SU-DHL-6 (cell line): ENCODE measurements at regions not wholly inside any gene's neighbourhood (a gene's known extent, or its start where the extent isn't known, plus 50 kb on each side); places are given as distances from the start of the nearest gene placed in this dataset.

Experiments used
- H2AFZ ChIP-seq: fragments of 200-600 bp; sonication (generic); 2 replicates; pipeline ENCODE4 v1.6.1; 2014; ENCODE audit warnings: low read depth, mild to moderate bottlenecking, moderate library complexity, mixed read lengths, antibody characterized with exemption, low read length; ENCODE audit not compliant: severe bottlenecking
- H3F3A ChIP-seq: fragments of 200-600 bp; shearing (Covaris generic); 2 replicates; pipeline ENCODE4 v1.6.0; 2016; ENCODE audit warnings: antibody characterized with exemption, mild to moderate bottlenecking; ENCODE audit not compliant: insufficient read depth
- H3K27ac ChIP-seq: fragments of 200-600 bp; sonication (generic); 2 replicates; pipeline ENCODE4 v1.5.1; 2016; ENCODE audit warnings: low read depth, mild to moderate bottlenecking, low read length, moderate library complexity, mixed read lengths
- H3K27me3 ChIP-seq: fragments of 200-600 bp; sonication (generic), shearing (Covaris generic); 2 replicates; pipeline ENCODE4 v1.6.0; 2014; ENCODE audit warnings: mild to moderate bottlenecking, low read length
- H3K36me3 ChIP-seq: fragments of 200-600 bp; sonication (generic); 2 replicates; pipeline ENCODE4 v1.6.1; 2014; ENCODE audit warnings: mild to moderate bottlenecking, low read length, mixed read lengths
- H3K4me2 ChIP-seq: fragments of 300-600, 200-600 bp; shearing (Covaris generic), sonication (generic); 2 replicates; pipeline ENCODE4 v1.6.0; 2014; ENCODE audit warnings: low read length, low read depth, mild to moderate bottlenecking; ENCODE audit not compliant: poor library complexity, severe bottlenecking
- H3K4me3 ChIP-seq: fragments of 200-600 bp; sonication (generic); 2 replicates; pipeline ENCODE4 v1.5.1; 2014; ENCODE audit warnings: antibody characterized with exemption, low read length, mild to moderate bottlenecking, mixed read lengths; ENCODE audit not compliant: insufficient read depth, poor library complexity, severe bottlenecking
- H3K79me2 ChIP-seq: fragments of 200-600 bp; sonication (generic); 2 replicates; pipeline ENCODE4 v1.6.1; 2014; ENCODE audit warnings: mild to moderate bottlenecking, low read length, moderate library complexity; ENCODE audit not compliant: insufficient read depth
- H3K9ac ChIP-seq: fragments of 200-600 bp; sonication (generic); 2 replicates; pipeline ENCODE4 v1.7.0; 2014; ENCODE audit warnings: mild to moderate bottlenecking, low read length
- H3K9me2 ChIP-seq: fragments of 200-600 bp; sonication (generic); replicated peaks from 2 replicates; pipeline ENCODE4 v1.6.1; 2014; ENCODE audit warnings: low read length; ENCODE audit not compliant: insufficient read depth
- H3K9me3 ChIP-seq: fragments of 200-600 bp; sonication (generic); 2 replicates; pipeline ENCODE4 v1.6.1; 2014; ENCODE audit warnings: low read length, mixed read lengths; ENCODE audit not compliant: insufficient read depth
- H4K20me1 ChIP-seq: fragments of 200-600 bp; sonication (generic); 2 replicates; pipeline ENCODE4 v1.6.1; 2014; ENCODE audit warnings: low read depth, mild to moderate bottlenecking, antibody characterized with exemption, low read length, moderate library complexity, mixed read lengths
- EZH2phosphoT487 ChIP-seq: fragments of 200-600 bp; sonication (generic), shearing (Covaris generic); conservative IDR thresholded peaks from 2 replicates; pipeline ENCODE4 v1.6.1; 2018; ENCODE audit warnings: mild to moderate bottlenecking, antibody characterized with exemption, low read length, moderate library complexity, mixed read lengths
- TF ChIP-seq, protein P1 (sequence below): fragments of 200-600 bp; sonication (generic); IDR thresholded peaks from one replicate; pipeline ENCODE4 v1.5.1; 2017; ENCODE audit warnings: antibody characterized with exemption, mild to moderate bottlenecking, low read length, moderate library complexity; ENCODE audit not compliant: insufficient read depth, poor library complexity, severe bottlenecking

DNA sequence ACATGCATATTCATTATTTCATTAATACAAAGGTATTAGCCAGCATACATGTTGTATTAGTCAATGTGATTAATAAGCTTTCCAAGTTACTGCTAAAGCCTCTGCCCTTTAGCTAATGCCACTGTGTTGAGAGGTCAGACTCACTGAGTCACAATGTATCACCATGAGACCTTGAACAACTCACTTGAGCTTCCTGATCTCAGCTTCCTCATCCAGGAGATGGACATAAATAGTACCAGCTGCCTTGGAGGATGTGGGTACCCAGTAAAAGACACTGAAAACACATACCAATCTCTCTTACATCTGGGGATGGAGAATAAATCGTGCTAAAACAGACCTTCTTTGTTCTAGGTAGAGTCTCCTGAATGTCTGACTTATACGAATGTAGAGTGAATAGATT lies 224.6 kb downstream of the EPHA4 start:
- H3F3A ChIP-seq, result no peaks in the 10 kb centered on the region
- no peaks in the 10 kb centered on the region for H3K36me3 ChIP-seq
- no peak for TF ChIP-seq EZH2phosphoT487
- TF ChIP-seq, protein P1, sequence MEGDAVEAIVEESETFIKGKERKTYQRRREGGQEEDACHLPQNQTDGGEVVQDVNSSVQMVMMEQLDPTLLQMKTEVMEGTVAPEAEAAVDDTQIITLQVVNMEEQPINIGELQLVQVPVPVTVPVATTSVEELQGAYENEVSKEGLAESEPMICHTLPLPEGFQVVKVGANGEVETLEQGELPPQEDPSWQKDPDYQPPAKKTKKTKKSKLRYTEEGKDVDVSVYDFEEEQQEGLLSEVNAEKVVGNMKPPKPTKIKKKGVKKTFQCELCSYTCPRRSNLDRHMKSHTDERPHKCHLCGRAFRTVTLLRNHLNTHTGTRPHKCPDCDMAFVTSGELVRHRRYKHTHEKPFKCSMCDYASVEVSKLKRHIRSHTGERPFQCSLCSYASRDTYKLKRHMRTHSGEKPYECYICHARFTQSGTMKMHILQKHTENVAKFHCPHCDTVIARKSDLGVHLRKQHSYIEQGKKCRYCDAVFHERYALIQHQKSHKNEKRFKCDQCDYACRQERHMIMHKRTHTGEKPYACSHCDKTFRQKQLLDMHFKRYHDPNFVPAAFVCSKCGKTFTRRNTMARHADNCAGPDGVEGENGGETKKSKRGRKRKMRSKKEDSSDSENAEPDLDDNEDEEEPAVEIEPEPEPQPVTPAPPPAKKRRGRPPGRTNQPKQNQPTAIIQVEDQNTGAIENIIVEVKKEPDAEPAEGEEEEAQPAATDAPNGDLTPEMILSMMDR, result no peak
- H3K9ac ChIP-seq, result no peak overlapping the region
- H3K27me3 ChIP-seq, result no peaks in the 10 kb centered on the region
- H2AFZ ChIP-seq, result no peak overlapping the region
- no peak overlapping the region for H3K27ac ChIP-seq
- H3K79me2 ChIP-seq, result no peaks in the 10 kb centered on the region
- H3K4me3 ChIP-seq, result no peak overlapping the region
- no peaks in the 10 kb centered on the region for H4K20me1 ChIP-seq
- H3K4me2 ChIP-seq, result no peak overlapping the region
- no peaks in the 10 kb centered on the region for H3K9me3 ChIP-seq
- no peaks in the 10 kb centered on the region for H3K9me2 ChIP-seq

DNA sequence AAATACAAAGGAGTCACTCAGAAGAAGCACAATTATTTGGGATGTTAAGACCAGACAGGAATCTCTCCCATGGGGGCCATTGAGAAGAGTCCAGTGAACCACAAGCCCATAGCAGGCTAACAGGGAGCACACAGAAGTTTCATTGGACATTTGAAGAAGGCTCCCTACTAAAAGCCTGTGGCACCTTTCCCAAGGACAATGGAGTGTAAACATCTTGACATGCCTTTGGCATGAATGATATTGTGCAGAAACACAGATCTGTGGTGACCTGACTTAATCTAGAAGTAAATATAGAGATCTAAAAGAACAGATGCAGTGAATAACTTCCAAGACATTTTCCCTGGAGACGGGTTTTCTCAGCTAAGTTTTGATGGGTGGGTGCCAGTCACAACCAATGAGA lies 221.5 kb downstream of the EPHA4 start:
- TF ChIP-seq EZH2phosphoT487, result no peak
- TF ChIP-seq, protein P1, result no peak

DNA sequence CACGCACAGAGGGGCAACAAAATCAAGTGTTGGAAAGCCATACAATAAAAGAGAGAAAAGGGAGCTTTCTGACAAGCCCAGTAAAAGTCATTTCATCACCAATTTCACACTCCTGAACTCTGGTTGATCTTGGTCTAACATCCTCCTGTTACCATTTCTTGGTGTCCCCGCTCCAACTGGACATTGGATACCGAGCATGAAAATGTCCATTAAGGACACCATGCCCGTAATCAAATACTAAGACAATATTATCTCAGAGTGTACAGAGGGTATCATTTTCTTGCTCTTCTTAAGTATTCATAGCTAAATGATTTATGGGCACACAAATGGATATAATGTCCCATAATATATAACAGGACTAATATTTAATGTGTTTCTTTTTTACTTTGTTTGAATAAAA lies 218.9 kb downstream of the EPHA4 start:
- no peaks in the 10 kb centered on the region for H3K9me3 ChIP-seq
- TF ChIP-seq, protein P1, result no peak
- no peak for TF ChIP-seq EZH2phosphoT487

More for the DNA sequence above, 221.5 kb downstream of the EPHA4 start:
- Histone ChIP-seq H3K4me2 (no peak overlapping the region), H3F3A (no peaks in the 10 kb centered on the region), H3K79me2 (no peaks in the 10 kb centered on the region), H3K9ac (no peak overlapping the region), H3K27me3 (no peaks in the 10 kb centered on the region), H4K20me1 (no peaks in the 10 kb centered on the region), H3K27ac (no peak overlapping the region), H3K36me3 (no peaks in the 10 kb centered on the region), H3K4me3 (no peak overlapping the region), H2AFZ (no peak overlapping the region), H3K9me3 (no peaks in the 10 kb centered on the region), H3K9me2 (no peaks in the 10 kb centered on the region)

DNA sequence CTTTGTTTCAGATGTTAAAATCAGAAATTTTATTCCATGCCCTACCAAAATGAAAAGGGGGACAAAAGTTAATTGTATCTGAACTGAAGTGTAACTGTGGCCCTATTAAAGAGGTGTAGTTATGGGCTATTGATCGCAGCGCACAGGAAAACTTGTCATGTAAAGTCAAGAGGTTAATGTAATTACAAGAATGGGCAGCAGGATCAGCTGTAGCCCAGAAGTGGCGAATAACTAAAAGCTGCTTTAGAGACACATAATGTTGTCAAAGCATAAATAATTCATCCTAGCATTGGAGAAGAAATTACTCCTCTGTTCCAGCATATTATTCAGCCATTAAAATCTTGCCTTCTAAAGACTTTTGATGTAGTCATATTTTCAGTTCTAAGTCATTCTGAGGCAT lies 211.8 kb downstream of the EPHA4 start:
- H3K4me2 ChIP-seq, result no peak overlapping the region
- H3K27ac ChIP-seq, result no peak overlapping the region
- H3K9me3 ChIP-seq, result no peaks in the 10 kb centered on the region
- H3K9ac ChIP-seq, result no peak overlapping the region
- H3K9me2 ChIP-seq, result no peaks in the 10 kb centered on the region
- H3K79me2 ChIP-seq, result no peaks in the 10 kb centered on the region
- no peaks in the 10 kb centered on the region for H3F3A ChIP-seq
- no peaks in the 10 kb centered on the region for H3K36me3 ChIP-seq
- H4K20me1 ChIP-seq, result no peaks in the 10 kb centered on the region
- TF ChIP-seq EZH2phosphoT487, result no peak
- TF ChIP-seq, protein P1, result no peak
- no peak overlapping the region for H3K4me3 ChIP-seq
- no peaks in the 10 kb centered on the region for H3K27me3 ChIP-seq
- H2AFZ ChIP-seq, result no peak overlapping the region

More for the DNA sequence above, 218.9 kb downstream of the EPHA4 start:
- no peak overlapping the region for H2AFZ ChIP-seq
- no peak overlapping the region for H3K4me3 ChIP-seq
- no peaks in the 10 kb centered on the region for H4K20me1 ChIP-seq
- H3K9me2 ChIP-seq, result no peaks in the 10 kb centered on the region
- H3K4me2 ChIP-seq, result no peak overlapping the region
- H3K27ac ChIP-seq, result no peak overlapping the region
- H3K36me3 ChIP-seq, result no peaks in the 10 kb centered on the region
- no peaks in the 10 kb centered on the region for H3K79me2 ChIP-seq
- no peak overlapping the region for H3K9ac ChIP-seq
- H3F3A ChIP-seq, result no peaks in the 10 kb centered on the region
- no peaks in the 10 kb centered on the region for H3K27me3 ChIP-seq
